ENCODE measurements at regions not wholly inside any gene's neighbourhood (a gene's known extent, or its start where the extent isn't known, plus 50 kb on each side); places are given as distances from the start of the nearest gene placed in this dataset.

DNA sequence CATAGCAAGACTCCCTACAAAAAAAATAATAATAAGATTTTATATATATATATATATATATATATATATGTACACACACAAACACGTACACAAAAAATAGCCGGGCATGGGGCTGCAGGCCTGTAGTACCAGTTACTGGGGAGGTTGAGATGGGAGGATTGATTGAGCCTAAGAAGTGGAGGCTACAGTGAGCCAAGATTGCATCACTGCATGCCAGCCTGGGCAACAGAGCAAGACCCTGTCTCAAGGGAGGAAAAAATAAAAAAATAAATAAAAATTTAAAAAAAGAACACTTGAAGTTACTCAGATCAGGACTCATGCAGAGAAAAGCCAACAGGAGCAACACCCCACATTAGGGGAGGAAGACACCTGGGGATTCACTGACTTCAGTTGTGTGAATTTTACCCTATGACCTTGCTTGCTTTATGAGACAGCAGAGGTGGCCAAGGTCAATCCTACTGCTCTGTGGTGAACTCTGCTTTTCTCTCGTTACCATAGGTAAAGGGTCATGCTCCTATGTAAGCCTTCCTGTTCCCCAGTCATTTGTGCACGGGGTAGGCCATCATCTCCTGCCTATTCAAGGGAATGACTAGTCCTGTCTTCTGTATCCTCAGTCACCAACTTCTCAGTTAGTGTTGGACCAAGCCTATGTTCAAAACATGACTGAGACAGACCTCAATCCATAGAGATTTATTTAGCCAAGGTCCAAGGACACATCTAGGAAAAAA is 1119.8 kb upstream of the TMEM132C start (continued):
- TF ChIP-seq CHD1 (IDR thresholded peaks at IDR 0.05; ENCODE audit: low read depth, low read length) (no peak), TAF7 (optimal IDR thresholded peaks at IDR 0.05; ENCODE audit: borderline replicate concordance, low read depth, low read length) (peak; percentile 96), RFX5 (IDR thresholded peaks at IDR 0.05; ENCODE audit: borderline replicate concordance, low read depth, low read length) (no peak), TCF12 (IDR thresholded peaks at IDR 0.05; ENCODE audit: low read depth, low read length) (no peak), PHF8 (conservative IDR thresholded peaks at IDR 0.05; ENCODE audit: low read depth, low read length) (no peak), SP1 (IDR thresholded peaks at IDR 0.05; ENCODE audit: low read depth, low read length) (no peak)
- TF ChIP-seq, protein P1, sequence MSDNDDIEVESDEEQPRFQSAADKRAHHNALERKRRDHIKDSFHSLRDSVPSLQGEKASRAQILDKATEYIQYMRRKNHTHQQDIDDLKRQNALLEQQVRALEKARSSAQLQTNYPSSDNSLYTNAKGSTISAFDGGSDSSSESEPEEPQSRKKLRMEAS (IDR thresholded peaks at IDR 0.05): no peak
- TF ChIP-seq, protein P2, sequence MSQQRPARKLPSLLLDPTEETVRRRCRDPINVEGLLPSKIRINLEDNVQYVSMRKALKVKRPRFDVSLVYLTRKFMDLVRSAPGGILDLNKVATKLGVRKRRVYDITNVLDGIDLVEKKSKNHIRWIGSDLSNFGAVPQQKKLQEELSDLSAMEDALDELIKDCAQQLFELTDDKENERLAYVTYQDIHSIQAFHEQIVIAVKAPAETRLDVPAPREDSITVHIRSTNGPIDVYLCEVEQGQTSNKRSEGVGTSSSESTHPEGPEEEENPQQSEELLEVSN (IDR thresholded peaks at IDR 0.05): no peak
- TF ChIP-seq, protein P3, sequence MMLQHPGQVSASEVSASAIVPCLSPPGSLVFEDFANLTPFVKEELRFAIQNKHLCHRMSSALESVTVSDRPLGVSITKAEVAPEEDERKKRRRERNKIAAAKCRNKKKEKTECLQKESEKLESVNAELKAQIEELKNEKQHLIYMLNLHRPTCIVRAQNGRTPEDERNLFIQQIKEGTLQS (IDR thresholded peaks at IDR 0.05; ENCODE audit: insufficient read depth, low read depth, low read length): no peak
